Gastroesophageal sphincter (tissue), 3 donors: ENCODE measurements at regions not wholly inside any gene's neighbourhood (a gene's known extent, or its start where the extent isn't known, plus 50 kb on each side); places are given as distances from the start of the nearest gene placed in this dataset.

ENCODE experiments used
- CTCF ChIP-seq, 4 experiments: fragments of 200-600 bp in 2 of 4; fragments of 450-650 bp in 2 of 4; sonication (generic) in 1 of 4; IDR thresholded peaks; one replicate each; pipeline ENCODE4 v1.5.1; 2017 to 2019; ENCODE audit warnings: antibody characterized with exemption in 4 of 4, mild to moderate bottlenecking in 2 of 4, moderate library complexity in 2 of 4
- POLR2AphosphoS5 ChIP-seq: sonication (generic); formaldehyde crosslinking; IDR thresholded peaks from one replicate; pipeline ENCODE4 v1.6.1; 2017; ENCODE audit warnings: antibody characterized with exemption

GRCh38 chr1:194362327-194362726, 1175.9 kb upstream of the B3GALT2 start:
- TF ChIP-seq CTCF (IDR thresholded peaks at IDR 0.05) (no peak), POLR2AphosphoS5 (no peak)
